ENCODE measurements at regions not wholly inside any gene's neighbourhood (a gene's known extent, or its start where the extent isn't known, plus 50 kb on each side); places are given as distances from the start of the nearest gene placed in this dataset.

- DNase-seq, result no peak
These were observed 163.5 kb upstream of the NT5C1B start for GRCh38 chr2:18752667-18753422.

- DNase-seq, result no peak
These were observed 162.7 kb upstream of the NT5C1B start for GRCh38 chr2:18752022-18752493.

- DNase-seq, result no peak
These were observed 161.5 kb upstream of the NT5C1B start for GRCh38 chr2:18750672-18751554.

GRCh38 chr2:18749912-18750526, 160.7 kb upstream of the NT5C1B start:
- DNase-seq, result no peak

GRCh38 chr2:18745431-18746272, 156.3 kb upstream of the NT5C1B start:
- no peak for DNase-seq

GRCh38 chr2:18741895-18742732, 152.7 kb upstream of the NT5C1B start:
- no peak for DNase-seq

- no peak for DNase-seq
These were observed 151.8 kb upstream of the NT5C1B start for GRCh38 chr2:18741191-18741590.

GRCh38 chr2:18740474-18740881, 151.1 kb upstream of the NT5C1B start:
- peak; percentile 75 for DNase-seq

- no peak for DNase-seq
These were observed 142.3 kb upstream of the NT5C1B start for GRCh38 chr2:18731666-18732065.

- no peak for DNase-seq
These were observed 135.2 kb upstream of the NT5C1B start for GRCh38 chr2:18724371-18725145.

- no peak for DNase-seq
These were observed 133.8 kb upstream of the NT5C1B start for GRCh38 chr2:18723219-18723618.

- DNase-seq, result no peak
These were observed 132.7 kb upstream of the NT5C1B start for GRCh38 chr2:18722101-18722500.

GRCh38 chr2:18721038-18721922, 131.9 kb upstream of the NT5C1B start:
- no peak for DNase-seq

GRCh38 chr2:18719978-18720775, 130.8 kb upstream of the NT5C1B start:
- DNase-seq, result peak; percentile 93

GRCh38 chr2:18708203-18708715, 118.9 kb upstream of the NT5C1B start:
- no peak for DNase-seq

- DNase-seq, result no peak
These were observed 116.6 kb upstream of the NT5C1B start for GRCh38 chr2:18706001-18706400.

- DNase-seq, result no peak
These were observed 114.9 kb upstream of the NT5C1B start for GRCh38 chr2:18704276-18704675.

GRCh38 chr2:18703555-18703954, 114.2 kb upstream of the NT5C1B start:
- no peak for DNase-seq

- no peak for DNase-seq
These were observed 112.6 kb upstream of the NT5C1B start for GRCh38 chr2:18701981-18702380.
